ENCODE measurements at regions not wholly inside any gene's neighbourhood (a gene's known extent, or its start where the extent isn't known, plus 50 kb on each side); places are given as distances from the start of the nearest gene placed in this dataset.

GRCh38 chr13:22030321-22030720 lies 359.4 kb downstream of the FGF9 start:
- TF ChIP-seq CTCF (IDR thresholded peaks at IDR 0.05) (no peak), POLR2A (IDR thresholded peaks at IDR 0.05) (no peak), POLR2AphosphoS5 (IDR thresholded peaks at IDR 0.05) (no peak)
